CD4-positive, CD25-positive, alpha-beta regulatory T cell (primary cell): ENCODE measurements at regions not wholly inside any gene's neighbourhood (a gene's known extent, or its start where the extent isn't known, plus 50 kb on each side); places are given as distances from the start of the nearest gene placed in this dataset.
"Not testable (repeated sequence)": the region's sequence is repeated elsewhere in the genome, so short reads cannot be mapped to it uniquely, and the experiment has no call there.

Experiments
- ATAC-seq, 2 donors: fragments of 150-1000 bp; cut with Tn5 transposase; one replicate each; pipeline ENCODE4 v1.10.0; 2021; ENCODE audit warnings: low read depth in 2 of 2, moderate number of reproducible peaks in 2 of 2, moderate library complexity in 1 of 2
- DNase-seq, 3 donors: peaks; one replicate each; pipeline versions ENCODE4 v3.0.0 to v3.0.0-alpha.2; 2012 to 2022; ENCODE audit warnings: mixed read lengths in 1 of 3
- H3K27ac ChIP-seq: one replicate; pipeline ENCODE4 v1.7.0; 2013; ENCODE audit warnings: mild to moderate bottlenecking, low read length; ENCODE audit not compliant: insufficient read depth, poor library complexity, severe bottlenecking
- H3K27me3 ChIP-seq: one replicate; pipeline ENCODE4 v1.7.0; 2013; ENCODE audit warnings: low read length; ENCODE audit not compliant: control insufficient read depth, insufficient read depth
- H3K36me3 ChIP-seq: one replicate; pipeline ENCODE4 v1.7.0; 2013; ENCODE audit warnings: mild to moderate bottlenecking, low read length, moderate library complexity; ENCODE audit not compliant: control insufficient read depth, insufficient read depth
- H3K4me1 ChIP-seq: 2 replicates; pipeline ENCODE4 v1.7.0; 2013; ENCODE audit warnings: mild to moderate bottlenecking, low read length; ENCODE audit not compliant: insufficient read depth, control insufficient read depth, poor library complexity, severe bottlenecking
- H3K4me3 ChIP-seq: one replicate; pipeline ENCODE4 v1.7.0; 2013; ENCODE audit warnings: low read depth, mild to moderate bottlenecking, low read length, moderate library complexity
- H3K9me3 ChIP-seq, 2 experiments: 1 replicate in 1 of 2; 2 replicates in 1 of 2; pipeline ENCODE4 v1.7.0; 2013; ENCODE audit warnings: low read length in 2 of 2, mild to moderate bottlenecking in 1 of 2, moderate library complexity in 1 of 2; ENCODE audit not compliant: control insufficient read depth in 2 of 2
- H3K27ac Mint-ChIP-seq, 3 donors: one replicate each; pipeline ENCODE4 v1.8.0; 2020 to 2022; ENCODE audit warnings: mild to moderate bottlenecking in 3 of 3, mixed read lengths in 3 of 3, moderate library complexity in 2 of 3
- H3K27me3 Mint-ChIP-seq: one replicate; pipeline ENCODE4 v1.8.0; 2022; ENCODE audit warnings: mild to moderate bottlenecking, mixed read lengths
- H3K36me3 Mint-ChIP-seq: one replicate; pipeline ENCODE4 v1.8.0; 2020; ENCODE audit warnings: mixed read lengths
- H3K4me1 Mint-ChIP-seq, 4 donors: one replicate each; pipeline ENCODE4 v1.8.0; 2020 to 2022; ENCODE audit warnings: mixed read lengths in 4 of 4, mild to moderate bottlenecking in 1 of 4
- H3K4me3 Mint-ChIP-seq, 4 donors: one replicate each; pipeline ENCODE4 v1.8.0; 2020 to 2022; ENCODE audit warnings: mild to moderate bottlenecking in 4 of 4, mixed read lengths in 4 of 4, moderate library complexity in 3 of 4
- H3K9me3 Mint-ChIP-seq, 7 donors: one replicate each; pipeline ENCODE4 v1.8.0; 2020 to 2022; ENCODE audit warnings: mixed read lengths in 7 of 7, mild to moderate bottlenecking in 3 of 7, moderate library complexity in 2 of 7

- not testable (repeated sequence) for H3K4me3 Mint-ChIP-seq, H3K27ac ChIP-seq, H3K9me3 ChIP-seq, H3K4me1 ChIP-seq, H3K27me3 Mint-ChIP-seq, H3K36me3 ChIP-seq, H3K27ac Mint-ChIP-seq, H3K4me3 ChIP-seq, H3K4me1 Mint-ChIP-seq, DNase-seq, ATAC-seq, H3K36me3 Mint-ChIP-seq, H3K27me3 ChIP-seq
- peaks cover 4 to 18% (median 5%) of the 10 kb centered on the region in 7 donors for H3K9me3 Mint-ChIP-seq
Observed at GRCh38 chr7:56697058-56697457, 435.2 kb downstream of the ZNF479 start.

- Histone ChIP-seq H3K4me1 (no peaks in the 10 kb centered on the region), H3K9me3 (peaks cover 29 to 48% of the 10 kb centered on the region in 2 experiments), H3K36me3 (no peaks in the 10 kb centered on the region), H3K4me3 (no peak overlapping the region), H3K27ac (no peak overlapping the region), H3K27me3 (no peaks in the 10 kb centered on the region)
- DNase-seq (no peak), ATAC-seq (no peak)
- H3K27me3 Mint-ChIP-seq = no peaks in the 10 kb centered on the region
- H3K9me3 Mint-ChIP-seq = peaks cover 0 to 58% (median 9%) of the 10 kb centered on the region in 7 donors
- peaks cover 3% of the 10 kb centered on the region for H3K36me3 Mint-ChIP-seq
- no peak overlapping the region for H3K27ac Mint-ChIP-seq
- H3K4me3 Mint-ChIP-seq = no peak overlapping the region
- H3K4me1 Mint-ChIP-seq = no peaks in the 10 kb centered on the region
Observed at GRCh38 chr7:56686276-56686859, 445.9 kb downstream of the ZNF479 start.

GRCh38 chr7:56639173-56639746 is 493.0 kb downstream of the ZNF479 start:
- H3K27ac ChIP-seq = no peak overlapping the region
- peaks cover 44 to 74% of the 10 kb centered on the region in 2 experiments for H3K9me3 ChIP-seq
- no peaks in the 10 kb centered on the region for H3K27me3 ChIP-seq
- DNase-seq (no peak), ATAC-seq (no peak)
- H3K36me3 Mint-ChIP-seq = no peaks in the 10 kb centered on the region
- H3K4me1 ChIP-seq = no peaks in the 10 kb centered on the region
- no peak overlapping the region for H3K4me3 Mint-ChIP-seq
- no peaks in the 10 kb centered on the region for H3K36me3 ChIP-seq
- no peak overlapping the region for H3K4me3 ChIP-seq
- H3K27ac Mint-ChIP-seq = no peak overlapping the region
- no peaks in the 10 kb centered on the region for H3K4me1 Mint-ChIP-seq
- H3K9me3 Mint-ChIP-seq = peaks cover 0 to 65% (median 22%) of the 10 kb centered on the region in 7 donors
- H3K27me3 Mint-ChIP-seq = no peaks in the 10 kb centered on the region

- peaks cover 12 to 35% of the 10 kb centered on the region in 2 experiments for H3K9me3 ChIP-seq
- no peak overlapping the region for H3K27ac ChIP-seq
- Mint-ChIP-seq H3K4me1 (no peaks in the 10 kb centered on the region), H3K9me3 (peaks cover 0 to 46% (median 16%) of the 10 kb centered on the region in 7 donors), H3K4me3 (no peak overlapping the region), H3K27me3 (no peaks in the 10 kb centered on the region), H3K36me3 (no peaks in the 10 kb centered on the region), H3K27ac (no peak overlapping the region)
- H3K27me3 ChIP-seq = no peaks in the 10 kb centered on the region
- no peaks in the 10 kb centered on the region for H3K36me3 ChIP-seq
- ATAC-seq = no peak
- H3K4me1 ChIP-seq = no peaks in the 10 kb centered on the region
- no peak for DNase-seq
- H3K4me3 ChIP-seq = no peak overlapping the region
Observed at GRCh38 chr7:56609852-56610355, 493.7 kb upstream of the NUPR2 start.

- Mint-ChIP-seq H3K27me3 (no peaks in the 10 kb centered on the region), H3K9me3 (peaks cover 0 to 37% (median 18%) of the 10 kb centered on the region in 7 donors), H3K4me1 (no peaks in the 10 kb centered on the region), H3K27ac (no peak overlapping the region), H3K36me3 (peaks cover 3% of the 10 kb centered on the region), H3K4me3 (no peak overlapping the region)
- no peak for DNase-seq
- H3K36me3 ChIP-seq = no peaks in the 10 kb centered on the region
- no peaks in the 10 kb centered on the region for H3K4me1 ChIP-seq
- H3K27me3 ChIP-seq = no peaks in the 10 kb centered on the region
- no peak for ATAC-seq
- peaks cover 6 to 19% of the 10 kb centered on the region in 2 experiments for H3K9me3 ChIP-seq
- H3K27ac ChIP-seq = no peak overlapping the region
- H3K4me3 ChIP-seq = no peak overlapping the region
Observed at GRCh38 chr7:56605146-56605545, 488.9 kb upstream of the NUPR2 start.

GRCh38 chr7:56578612-56579011 is 462.4 kb upstream of the NUPR2 start:
- Mint-ChIP-seq H3K4me3 (no peak overlapping the region), H3K9me3 (peaks cover 0 to 49% (median 13%) of the 10 kb centered on the region in 7 donors), H3K27me3 (no peaks in the 10 kb centered on the region), H3K36me3 (no peaks in the 10 kb centered on the region), H3K4me1 (no peaks in the 10 kb centered on the region), H3K27ac (no peak overlapping the region)
- H3K4me1 ChIP-seq = no peaks in the 10 kb centered on the region
- ATAC-seq (no peak), DNase-seq (no peak)
- H3K36me3 ChIP-seq = no peaks in the 10 kb centered on the region
- H3K27ac ChIP-seq = no peak overlapping the region
- no peak overlapping the region for H3K4me3 ChIP-seq
- H3K27me3 ChIP-seq = no peaks in the 10 kb centered on the region
- peaks cover 10 to 24% of the 10 kb centered on the region in 2 experiments for H3K9me3 ChIP-seq

GRCh38 chr7:56570968-56571367 is 454.8 kb upstream of the NUPR2 start:
- H3K4me3 ChIP-seq = no peak overlapping the region
- H3K9me3 Mint-ChIP-seq = peaks cover 0 to 33% (median 5%) of the 10 kb centered on the region in 7 donors
- no peaks in the 10 kb centered on the region for H3K36me3 ChIP-seq
- no peak overlapping the region for H3K27ac Mint-ChIP-seq
- H3K9me3 ChIP-seq = peaks cover 4 to 17% of the 10 kb centered on the region in 2 experiments
- no peaks in the 10 kb centered on the region for H3K27me3 ChIP-seq
- no peak for ATAC-seq
- no peak overlapping the region for H3K4me3 Mint-ChIP-seq
- no peak for DNase-seq
- no peak overlapping the region for H3K27ac ChIP-seq
- no peaks in the 10 kb centered on the region for H3K4me1 ChIP-seq
- H3K36me3 Mint-ChIP-seq = no peaks in the 10 kb centered on the region
- no peaks in the 10 kb centered on the region for H3K27me3 Mint-ChIP-seq
- H3K4me1 Mint-ChIP-seq = no peaks in the 10 kb centered on the region
